Bronchial epithelial cell (primary cell): ENCODE measurements at regions not wholly inside any gene's neighbourhood (a gene's known extent, or its start where the extent isn't known, plus 50 kb on each side); places are given as distances from the start of the nearest gene placed in this dataset.
"Not testable (repeated sequence)": the region's sequence is repeated elsewhere in the genome, so short reads cannot be mapped to it uniquely, and the experiment has no call there.

Experiments
- DNase-seq: peaks from one replicate; pipeline ENCODE4 v3.0.0-alpha.2; 2010; ENCODE audit warnings: low read depth
- FAIRE-seq: peaks from 2 replicates; lab custom pipeline; 2011; peaks lifted over from hg19 to GRCh38; lab: Jason Lieb, UNC
- H3K27me3 ChIP-seq: 2 replicates; pipeline ENCODE4 v1.5.1; 2011; ENCODE audit warnings: low read length; ENCODE audit not compliant: control insufficient read depth, insufficient read depth
- H3K36me3 ChIP-seq: 2 replicates; pipeline ENCODE4 v1.5.1; 2011; ENCODE audit warnings: low read length; ENCODE audit not compliant: control insufficient read depth, insufficient read depth
- H3K4me3 ChIP-seq: 2 replicates; pipeline ENCODE4 v1.5.1; 2011; ENCODE audit warnings: mild to moderate bottlenecking, low read depth, low read length, control low read depth
- CTCF ChIP-seq: IDR thresholded peaks from 2 replicates; pipeline ENCODE4 v1.5.1; 2011; ENCODE audit warnings: mild to moderate bottlenecking, moderate library complexity, low read length, control low read depth, inconsistent platforms; ENCODE audit not compliant: insufficient read depth, severe bottlenecking

GRCh38 chr2:14991723-14992122, 359.2 kb downstream of the LRATD1 start:
- no peaks in the 10 kb centered on the region for H3K27me3 ChIP-seq
- H3K36me3 ChIP-seq = no peaks in the 10 kb centered on the region
- DNase-seq (peak; percentile 18), FAIRE-seq (no peak)
- TF ChIP-seq CTCF = no peak
- no peak overlapping the region for H3K4me3 ChIP-seq

GRCh38 chr2:14994721-14995120, 362.2 kb downstream of the LRATD1 start:
- TF ChIP-seq CTCF = no peak
- no peak for FAIRE-seq
- Histone ChIP-seq H3K4me3 (no peak overlapping the region), H3K27me3 (no peaks in the 10 kb centered on the region), H3K36me3 (no peaks in the 10 kb centered on the region)
- peak; percentile 44 for DNase-seq

- Histone ChIP-seq H3K4me3 (no peak overlapping the region), H3K27me3 (no peaks in the 10 kb centered on the region), H3K36me3 (no peaks in the 10 kb centered on the region)
- DNase-seq (no peak), FAIRE-seq (no peak)
- TF ChIP-seq CTCF = no peak
Observed at GRCh38 chr2:14996351-14997014, 364.0 kb downstream of the LRATD1 start.

GRCh38 chr2:14998546-14998945, 366.0 kb downstream of the LRATD1 start:
- H3K4me3 ChIP-seq = no peak overlapping the region
- no peaks in the 10 kb centered on the region for H3K27me3 ChIP-seq
- DNase-seq (no peak), FAIRE-seq (no peak)
- H3K36me3 ChIP-seq = no peaks in the 10 kb centered on the region
- TF ChIP-seq CTCF = no peak

- Histone ChIP-seq H3K4me3 (no peak overlapping the region), H3K36me3 (no peaks in the 10 kb centered on the region), H3K27me3 (no peaks in the 10 kb centered on the region)
- FAIRE-seq (no peak), DNase-seq (no peak)
- no peak for TF ChIP-seq CTCF
Observed at GRCh38 chr2:14999114-14999661, 366.7 kb downstream of the LRATD1 start.

GRCh38 chr2:15002519-15002918, 370.0 kb downstream of the LRATD1 start:
- not testable (repeated sequence) for H3K36me3 ChIP-seq, FAIRE-seq, H3K4me3 ChIP-seq, DNase-seq, H3K27me3 ChIP-seq
